Activated CD4-positive, alpha-beta T cell treated with anti-CD3 and anti-CD28 coated beads, Interleukin-2, Interleukin-6, amounts not matched to agents 100 ng/mL and 50 ng/mL, durations not matched to agents 16 hours and 8 hours (primary cell): ENCODE measurements at regions not wholly inside any gene's neighbourhood (a gene's known extent, or its start where the extent isn't known, plus 50 kb on each side); places are given as distances from the start of the nearest gene placed in this dataset.
"Not testable (repeated sequence)": the region's sequence is repeated elsewhere in the genome, so short reads cannot be mapped to it uniquely, and the experiment has no call there.

Source experiments
- DNase-seq: peaks from one replicate; pipeline ENCODE4 v3.0.0-alpha.2; 2020

- DNase-seq = no peak
Measured at GRCh38 chr4:19285146-19285545, 966.6 kb upstream of the SLIT2 start.

- DNase-seq = no peak
Measured at GRCh38 chr4:19278665-19279064, 973.0 kb upstream of the SLIT2 start.

- DNase-seq = no peak
Measured at GRCh38 chr4:19266566-19266965, 985.1 kb upstream of the SLIT2 start.

- no peak for DNase-seq
Measured at GRCh38 chr4:19262467-19262866, 989.2 kb upstream of the SLIT2 start.

GRCh38 chr4:19260346-19260745 lies 991.4 kb upstream of the SLIT2 start:
- no peak for DNase-seq

DNA sequence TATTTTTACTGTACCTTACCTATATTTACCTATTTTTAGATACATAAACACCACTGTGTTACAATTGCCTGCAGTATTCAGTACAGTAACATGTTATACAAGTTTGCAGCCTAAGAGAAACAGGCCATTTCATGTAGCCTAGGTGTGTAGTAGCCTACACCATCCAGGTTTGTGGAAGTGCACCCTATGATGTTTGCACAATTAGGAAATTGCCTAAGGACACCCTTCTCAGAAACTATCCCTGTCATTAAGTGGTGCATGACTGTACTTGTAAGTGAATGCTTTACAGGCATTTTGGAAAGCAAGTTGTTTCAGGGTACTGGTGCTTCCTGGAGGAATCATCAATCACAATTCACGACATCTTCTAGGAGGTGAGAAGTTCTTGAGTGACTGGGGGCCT lies 991.8 kb upstream of the SLIT2 start:
- no peak for DNase-seq

- no peak for DNase-seq
Measured at GRCh38 chr4:19256823-19257222, 994.9 kb upstream of the SLIT2 start.

- no peak for DNase-seq
Measured at GRCh38 chr4:19254486-19254885, 997.2 kb upstream of the SLIT2 start.

DNA sequence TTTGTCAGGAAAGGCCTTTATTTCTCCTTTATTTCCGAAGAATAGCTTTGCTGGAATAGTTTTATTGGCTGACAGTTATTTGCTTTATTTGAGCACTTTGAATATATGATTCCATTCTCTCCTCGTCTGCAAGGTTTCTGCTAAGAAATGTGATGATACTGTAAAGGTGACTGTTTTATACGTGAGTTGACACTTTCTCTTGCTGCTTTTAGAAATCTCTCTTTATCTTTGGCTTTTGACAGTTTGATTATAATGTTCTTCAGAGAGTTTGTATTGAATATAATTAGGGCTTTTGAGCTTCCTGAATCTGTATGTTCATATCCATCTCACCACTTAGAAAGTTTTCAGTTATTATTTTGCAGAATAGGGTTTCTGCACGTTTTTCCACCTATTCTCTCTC lies 1003.7 kb upstream of the SLIT2 start:
- no peak for DNase-seq

GRCh38 chr4:19241895-19242294 lies 1009.8 kb upstream of the SLIT2 start:
- no peak for DNase-seq

DNA sequence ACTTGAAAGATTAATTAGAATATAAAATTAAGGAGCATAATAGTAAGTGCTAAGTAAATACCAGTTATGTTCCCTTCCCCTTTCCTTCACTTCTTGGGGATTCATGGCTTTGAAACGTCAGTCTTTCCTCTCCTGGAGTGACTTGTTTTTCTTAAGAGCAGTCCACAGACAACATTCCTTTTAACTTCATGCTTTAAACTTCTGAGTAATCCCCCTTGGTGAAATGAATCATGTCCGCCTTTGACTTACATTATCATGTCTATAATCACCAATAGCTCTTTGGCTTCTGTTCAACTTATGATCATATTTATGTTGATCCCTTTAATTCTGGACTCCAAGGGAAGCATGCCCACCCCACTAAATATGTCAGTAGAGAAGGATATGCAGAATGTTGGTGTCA lies 1012.1 kb upstream of the SLIT2 start:
- no peak for DNase-seq

GRCh38 chr4:19236473-19236872 lies 1015.2 kb upstream of the SLIT2 start:
- no peak for DNase-seq

GRCh38 chr4:19230906-19231545 lies 1020.7 kb upstream of the SLIT2 start:
- no peak for DNase-seq

- DNase-seq = no peak
Measured at GRCh38 chr4:19227701-19228100, 1024.0 kb upstream of the SLIT2 start.

GRCh38 chr4:19224820-19225219 lies 1026.9 kb upstream of the SLIT2 start:
- no peak for DNase-seq

DNA sequence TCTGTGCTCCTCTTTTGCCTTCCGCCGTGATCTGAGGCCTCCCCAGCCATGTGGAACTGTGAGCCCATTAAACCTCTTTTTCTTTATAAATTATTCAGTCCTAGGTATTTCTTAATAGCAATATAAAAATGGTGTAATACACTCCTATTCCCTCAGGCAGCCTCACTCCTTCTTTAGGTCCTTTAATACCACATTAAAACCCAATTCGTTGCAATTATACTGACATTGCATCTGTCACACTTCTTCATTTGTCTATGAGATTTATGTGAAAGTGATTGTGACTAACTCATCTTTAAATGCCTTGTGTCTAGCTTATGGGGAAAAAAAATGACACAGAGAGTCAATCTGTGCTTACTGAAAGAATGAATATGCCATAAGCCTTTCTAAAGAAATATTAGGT lies 1035.2 kb upstream of the SLIT2 start:
- DNase-seq = no peak

DNA sequence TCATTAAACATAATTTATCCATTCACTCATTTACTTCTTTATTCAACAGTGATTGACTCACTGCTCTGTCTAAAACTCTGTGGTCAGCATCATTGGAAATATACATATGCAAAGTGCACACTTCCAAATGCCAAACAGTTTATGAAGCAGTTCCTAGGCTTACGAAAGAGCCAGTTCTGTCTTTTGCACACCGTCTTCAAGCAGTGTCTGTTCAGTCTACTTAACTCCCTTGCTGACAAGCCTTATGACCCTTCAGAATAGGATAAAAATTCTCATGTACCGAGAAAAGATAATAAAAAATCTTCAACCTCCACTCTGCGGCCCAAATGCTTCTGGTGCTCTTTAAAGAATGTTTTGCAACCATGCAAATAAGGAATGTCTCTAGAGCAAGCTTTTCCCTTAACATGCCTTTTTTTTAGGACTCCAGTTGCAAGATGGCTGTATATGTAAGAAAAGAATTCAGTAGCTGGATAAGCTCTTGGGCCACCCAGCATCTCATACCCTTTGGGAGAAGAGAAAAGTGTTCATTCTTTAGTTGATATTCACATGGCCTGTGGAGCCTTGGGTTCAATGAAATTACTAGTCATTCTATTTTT lies 1037.0 kb upstream of the SLIT2 start:
- no peak for DNase-seq

- DNase-seq = no peak
Measured at GRCh38 chr4:19213388-19213787, 1038.3 kb upstream of the SLIT2 start.

DNA sequence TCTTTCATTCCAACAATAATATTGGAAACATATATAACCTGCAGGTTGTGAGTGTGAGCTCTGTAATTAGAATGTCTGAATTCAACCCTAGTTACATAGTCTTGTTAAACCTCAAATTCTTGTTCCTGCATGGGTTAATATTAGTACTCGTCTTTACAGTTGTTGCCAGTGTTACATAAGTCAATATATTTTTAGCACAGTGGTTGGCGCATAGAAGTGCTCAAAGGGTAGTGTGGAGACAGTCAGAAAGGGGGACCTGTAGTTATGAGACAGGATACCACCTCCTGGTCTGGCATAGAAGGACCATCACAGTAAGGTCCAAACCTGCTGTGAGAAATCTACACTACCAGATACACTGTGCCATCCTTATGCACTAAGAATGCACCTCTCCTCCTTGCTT lies 1045.9 kb upstream of the SLIT2 start:
- no peak for DNase-seq

DNA sequence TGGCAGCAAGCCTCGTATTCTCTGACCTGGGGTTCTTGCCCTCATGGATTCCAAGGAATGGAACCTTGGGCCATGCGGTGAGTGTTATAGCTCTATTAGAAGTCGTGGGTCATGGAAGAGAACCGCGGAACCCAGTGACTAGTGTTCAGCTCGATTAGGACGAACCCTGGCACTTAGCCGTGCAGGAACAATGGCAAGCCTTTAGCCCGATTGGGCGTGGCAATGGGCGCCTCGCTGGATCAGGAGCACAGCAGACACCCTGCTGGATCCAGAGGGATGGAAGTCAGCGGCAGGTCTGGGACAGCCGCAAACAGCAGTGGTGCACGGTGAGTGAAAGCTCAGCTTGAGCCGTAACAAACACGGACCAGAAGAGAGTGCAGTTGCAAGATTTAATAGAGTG lies 1053.9 kb upstream of the SLIT2 start:
- not testable (repeated sequence) for DNase-seq

DNA sequence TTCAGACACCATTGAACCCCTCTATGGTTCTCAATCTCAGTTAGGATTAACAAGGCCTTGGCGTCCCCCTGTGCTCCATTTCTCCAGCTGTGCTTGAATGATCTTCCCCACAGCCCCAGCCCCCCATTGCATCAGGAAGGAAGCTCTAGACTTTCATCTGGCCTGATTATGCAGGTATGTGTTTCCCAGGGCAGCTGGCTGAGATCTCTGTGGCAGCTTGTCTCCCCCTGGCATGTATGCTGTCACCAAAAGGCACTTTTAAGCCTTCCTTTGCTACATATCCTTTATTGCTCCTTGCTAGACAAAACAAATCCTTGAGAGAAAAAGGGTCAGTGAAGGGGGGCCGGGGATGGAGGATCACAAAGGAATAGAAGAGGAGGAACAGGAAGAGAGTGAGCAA lies 1056.0 kb upstream of the SLIT2 start:
- no peak for DNase-seq

GRCh38 chr4:19194672-19195071 lies 1057.0 kb upstream of the SLIT2 start:
- no peak for DNase-seq

- no peak for DNase-seq
Measured at GRCh38 chr4:19193274-19193981, 1058.3 kb upstream of the SLIT2 start.

- no peak for DNase-seq
Measured at GRCh38 chr4:19191979-19192650, 1059.6 kb upstream of the SLIT2 start.
